ENCODE measurements at regions not wholly inside any gene's neighbourhood (a gene's known extent, or its start where the extent isn't known, plus 50 kb on each side); places are given as distances from the start of the nearest gene placed in this dataset.
"Not testable (repeated sequence)": the region's sequence is repeated elsewhere in the genome, so short reads cannot be mapped to it uniquely, and the experiment has no call there.

- no peak for DNase-seq (ENCODE audit: low spot score)
- in situ Hi-C loops (cut with MboI; ENCODE audit: low sequenced_read_pairs, unreplicated experiment) = no loop called here
- TF ChIP-seq, protein P1, sequence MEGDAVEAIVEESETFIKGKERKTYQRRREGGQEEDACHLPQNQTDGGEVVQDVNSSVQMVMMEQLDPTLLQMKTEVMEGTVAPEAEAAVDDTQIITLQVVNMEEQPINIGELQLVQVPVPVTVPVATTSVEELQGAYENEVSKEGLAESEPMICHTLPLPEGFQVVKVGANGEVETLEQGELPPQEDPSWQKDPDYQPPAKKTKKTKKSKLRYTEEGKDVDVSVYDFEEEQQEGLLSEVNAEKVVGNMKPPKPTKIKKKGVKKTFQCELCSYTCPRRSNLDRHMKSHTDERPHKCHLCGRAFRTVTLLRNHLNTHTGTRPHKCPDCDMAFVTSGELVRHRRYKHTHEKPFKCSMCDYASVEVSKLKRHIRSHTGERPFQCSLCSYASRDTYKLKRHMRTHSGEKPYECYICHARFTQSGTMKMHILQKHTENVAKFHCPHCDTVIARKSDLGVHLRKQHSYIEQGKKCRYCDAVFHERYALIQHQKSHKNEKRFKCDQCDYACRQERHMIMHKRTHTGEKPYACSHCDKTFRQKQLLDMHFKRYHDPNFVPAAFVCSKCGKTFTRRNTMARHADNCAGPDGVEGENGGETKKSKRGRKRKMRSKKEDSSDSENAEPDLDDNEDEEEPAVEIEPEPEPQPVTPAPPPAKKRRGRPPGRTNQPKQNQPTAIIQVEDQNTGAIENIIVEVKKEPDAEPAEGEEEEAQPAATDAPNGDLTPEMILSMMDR (IDR thresholded peaks at IDR 0.05; ENCODE audit: borderline replicate concordance, control extremely low read depth, extremely low read depth, insufficient read depth, missing control alignments) = no peak
Observed at GRCh38 chr5:163134061-163134460, 303.3 kb upstream of the CCNG1 start.

DNA sequence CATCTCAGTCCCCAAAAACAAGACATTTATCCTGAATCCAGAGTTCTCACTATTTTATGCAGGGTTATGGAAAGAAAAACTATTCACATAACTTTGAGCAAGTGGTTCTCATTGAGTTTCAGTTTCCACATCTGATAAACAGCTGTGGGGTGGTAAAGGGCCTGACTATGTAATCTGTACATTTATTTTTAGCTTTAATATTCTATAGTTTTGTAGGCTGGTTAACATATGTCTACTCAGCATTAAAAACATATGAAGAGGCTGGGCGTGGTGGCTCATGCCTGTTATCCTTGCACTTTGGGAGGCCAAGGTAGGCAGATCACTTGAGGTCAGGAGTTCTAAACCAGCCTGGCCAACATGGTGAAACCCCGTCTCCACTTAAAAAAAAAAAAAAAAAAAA, 301.5 kb upstream of the CCNG1 start:
- TF ChIP-seq, protein P1 (IDR thresholded peaks at IDR 0.05; ENCODE audit: borderline replicate concordance, control extremely low read depth, extremely low read depth, insufficient read depth, missing control alignments) = no peak
- in situ Hi-C loops (cut with MboI; ENCODE audit: low sequenced_read_pairs, unreplicated experiment) = no loop called here
- DNase-seq (ENCODE audit: low spot score) = no peak

GRCh38 chr5:163161512-163161911, 275.9 kb upstream of the CCNG1 start:
- in situ Hi-C loops (cut with MboI; ENCODE audit: low sequenced_read_pairs, unreplicated experiment) = no loop called here
- no peak for DNase-seq (ENCODE audit: low spot score)
- TF ChIP-seq, protein P1 (IDR thresholded peaks at IDR 0.05; ENCODE audit: borderline replicate concordance, control extremely low read depth, extremely low read depth, insufficient read depth, missing control alignments) = no peak

GRCh38 chr5:163162645-163163044, 274.8 kb upstream of the CCNG1 start:
- TF ChIP-seq, protein P1 (IDR thresholded peaks at IDR 0.05; ENCODE audit: borderline replicate concordance, control extremely low read depth, extremely low read depth, insufficient read depth, missing control alignments) = no peak
- no peak for DNase-seq (ENCODE audit: low spot score)
- in situ Hi-C loops (cut with MboI; ENCODE audit: low sequenced_read_pairs, unreplicated experiment) = no loop called here

DNA sequence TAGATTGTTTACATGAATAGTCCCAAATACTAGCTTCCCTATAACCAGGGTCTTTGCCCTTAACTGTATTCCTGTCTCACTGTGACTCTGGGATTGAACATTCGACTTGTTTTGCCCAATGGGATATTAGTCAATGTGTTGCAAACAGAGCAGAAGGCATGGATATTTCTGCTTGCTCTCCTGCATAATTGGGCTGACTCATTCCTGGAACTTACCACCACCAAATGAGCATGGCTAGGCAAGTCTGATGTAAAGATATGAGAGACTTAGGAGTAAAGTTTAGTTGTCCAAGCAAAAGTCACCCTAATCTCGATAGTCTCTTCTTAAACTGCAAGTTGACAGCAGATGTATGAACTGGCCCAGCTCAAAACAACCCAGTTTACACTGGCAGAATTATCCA, 273.5 kb upstream of the CCNG1 start:
- no peak for DNase-seq (ENCODE audit: low spot score)
- TF ChIP-seq, protein P1 (IDR thresholded peaks at IDR 0.05; ENCODE audit: borderline replicate concordance, control extremely low read depth, extremely low read depth, insufficient read depth, missing control alignments) = no peak
- in situ Hi-C loops (cut with MboI; ENCODE audit: low sequenced_read_pairs, unreplicated experiment) = no loop called here

DNA sequence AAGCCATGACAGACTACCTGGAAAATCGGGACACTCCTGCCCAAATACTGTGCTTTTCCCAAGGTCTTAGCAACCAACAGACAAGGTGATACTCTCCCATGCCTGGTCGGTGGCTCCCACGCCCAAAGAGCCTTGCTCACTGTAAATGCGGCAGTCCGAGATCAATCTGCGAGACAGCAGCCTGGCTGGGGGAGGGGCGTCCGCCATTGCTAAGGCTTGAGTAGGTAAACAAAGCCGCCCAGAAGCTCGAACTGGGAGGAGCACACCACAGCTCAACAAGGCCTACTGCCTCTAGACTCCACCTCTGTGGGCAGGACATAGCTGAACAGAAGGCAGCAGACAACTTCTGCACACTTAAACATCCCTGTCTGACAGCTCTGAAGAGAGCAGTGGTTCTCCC, 272.1 kb upstream of the CCNG1 start:
- DNase-seq (ENCODE audit: low spot score) = no peak
- in situ Hi-C loops (cut with MboI; ENCODE audit: low sequenced_read_pairs, unreplicated experiment) = no loop called here
- TF ChIP-seq, protein P1 (IDR thresholded peaks at IDR 0.05; ENCODE audit: borderline replicate concordance, control extremely low read depth, extremely low read depth, insufficient read depth, missing control alignments) = no peak

DNA sequence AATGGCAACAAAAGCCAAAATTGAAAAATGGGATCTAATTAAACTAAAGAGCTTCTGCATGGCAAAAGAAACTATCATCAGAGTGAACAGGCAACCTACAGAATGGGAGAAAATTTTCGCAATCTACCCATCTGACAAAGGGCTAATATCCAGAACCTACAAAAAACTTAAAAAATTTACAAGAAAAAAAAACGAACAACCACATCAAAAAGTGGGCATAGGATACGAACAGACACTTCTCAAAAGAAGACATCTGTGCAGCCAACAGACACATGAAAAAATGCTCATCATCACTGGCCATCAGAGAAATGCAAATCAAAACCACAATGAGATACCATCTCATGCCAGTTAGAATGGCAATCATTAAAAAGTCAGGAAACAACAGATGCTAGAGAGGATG, 267.2 kb upstream of the CCNG1 start:
- in situ Hi-C loops (cut with MboI; ENCODE audit: low sequenced_read_pairs, unreplicated experiment); DNase-seq (ENCODE audit: low spot score): not testable (repeated sequence)
